RPMI8226 (cell line): ENCODE measurements at regions not wholly inside any gene's neighbourhood (a gene's known extent, or its start where the extent isn't known, plus 50 kb on each side); places are given as distances from the start of the nearest gene placed in this dataset.

Source experiments
- DNase-seq: peaks from one replicate; pipeline ENCODE4 v3.0.0-alpha.2; 2015

- DNase-seq = no peak
These were observed 61.7 kb upstream of the HMGN3 start for GRCh38 chr6:79296211-79296610.
